GM19328 (cell line): ENCODE measurements at regions not wholly inside any gene's neighbourhood (a gene's known extent, or its start where the extent isn't known, plus 50 kb on each side); places are given as distances from the start of the nearest gene placed in this dataset.
"Not testable (repeated sequence)": the region's sequence is repeated elsewhere in the genome, so short reads cannot be mapped to it uniquely, and the experiment has no call there.

Experiments used
- ATAC-seq: cut with Tn5 transposase; IDR thresholded peaks from one replicate; pipeline ENCODE4 v1.9.1; 2021; ENCODE audit warnings: mild to moderate bottlenecking, moderate library complexity; ENCODE audit not compliant: unreplicated experiment

GRCh38 chr5:94027145-94027544 is 285.7 kb upstream of the POU5F2 start:
- no peak for ATAC-seq

- ATAC-seq = no peak
These were observed 284.5 kb upstream of the POU5F2 start for GRCh38 chr5:94025788-94026473.

DNA sequence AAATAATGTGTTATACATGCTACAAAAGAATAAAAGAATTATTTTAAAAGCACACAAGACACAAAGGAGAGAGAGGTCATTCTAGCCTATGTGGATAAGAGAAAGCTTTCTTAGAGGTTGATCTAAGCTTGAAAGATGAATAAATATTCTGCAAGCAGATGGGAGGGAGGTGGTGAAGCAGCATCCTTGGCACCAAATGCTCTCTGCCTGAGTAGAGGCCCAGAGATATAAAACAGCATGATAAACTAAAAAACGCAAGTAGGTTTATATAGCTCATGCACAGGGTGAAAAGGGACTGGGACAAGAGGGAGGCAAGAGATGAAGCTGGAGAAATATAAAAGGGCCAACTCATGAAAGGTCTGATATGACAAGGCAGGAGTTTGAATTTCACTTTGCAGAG is 283.2 kb upstream of the POU5F2 start:
- ATAC-seq = no peak

- ATAC-seq = no peak
These were observed 282.7 kb upstream of the POU5F2 start for GRCh38 chr5:94024101-94024500.

DNA sequence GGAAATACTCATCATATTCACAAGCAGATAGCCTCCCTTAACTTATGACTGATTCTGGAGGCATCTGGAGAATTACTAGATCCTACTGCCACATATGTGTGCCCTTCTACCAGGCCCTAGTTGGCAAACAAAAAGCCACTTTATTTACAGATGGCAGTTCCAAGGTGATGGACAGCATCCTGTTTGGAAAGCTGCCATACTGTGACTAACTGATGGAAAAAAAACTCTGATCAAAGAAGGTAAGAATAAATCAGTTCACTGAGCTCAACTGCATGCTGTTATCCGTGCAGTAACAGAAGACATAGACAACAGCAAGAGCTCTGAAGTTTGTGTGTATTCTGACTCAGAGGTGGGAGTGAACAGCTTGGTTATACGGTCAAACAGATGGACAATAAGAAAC is 279.8 kb upstream of the POU5F2 start:
- no peak for ATAC-seq

DNA sequence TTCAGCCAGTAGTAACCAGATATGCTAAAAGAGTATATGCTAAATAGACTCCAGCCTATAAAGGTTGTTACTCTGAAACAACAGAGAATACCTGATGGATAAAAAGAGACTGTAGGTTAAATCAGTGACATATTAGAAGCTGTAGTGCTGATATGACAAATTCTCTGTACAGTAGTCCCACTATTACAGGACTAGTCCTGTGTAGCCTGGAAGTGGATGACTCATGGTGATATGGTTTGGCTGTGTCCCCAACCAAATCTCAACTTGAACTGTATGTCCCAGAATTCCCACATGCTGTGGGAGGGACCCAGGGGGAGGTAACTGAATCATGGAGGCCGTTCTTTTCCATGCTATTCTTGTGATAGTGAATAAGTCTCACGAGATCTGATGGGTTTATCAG is 276.2 kb upstream of the POU5F2 start:
- ATAC-seq = no peak

- no peak for ATAC-seq
These were observed 269.4 kb upstream of the POU5F2 start for GRCh38 chr5:94010814-94011213.

- ATAC-seq = no peak
These were observed 267.8 kb upstream of the POU5F2 start for GRCh38 chr5:94009161-94009560.

GRCh38 chr5:93998951-93999455 is 257.6 kb upstream of the POU5F2 start:
- ATAC-seq = no peak

DNA sequence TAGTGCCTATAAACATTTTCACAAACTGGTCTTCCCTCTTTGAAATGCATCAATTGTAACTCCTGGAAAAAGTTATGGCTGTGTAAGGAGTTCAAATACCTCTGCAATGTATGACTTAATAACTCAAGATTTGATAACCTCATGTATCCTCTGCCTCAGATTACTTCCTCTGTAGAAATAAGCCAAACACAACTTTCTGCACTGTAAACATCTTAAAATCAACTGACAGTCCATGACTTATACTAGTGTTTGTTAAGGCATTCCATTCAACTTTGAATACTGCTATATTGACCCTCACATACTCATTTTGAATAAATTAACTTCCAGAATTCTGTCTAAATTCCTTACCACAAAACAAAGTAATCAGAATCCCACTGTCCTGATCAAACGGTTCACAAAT is 256.2 kb upstream of the POU5F2 start:
- ATAC-seq = no peak

- no peak for ATAC-seq
These were observed 253.8 kb upstream of the POU5F2 start for GRCh38 chr5:93995126-93995621.

DNA sequence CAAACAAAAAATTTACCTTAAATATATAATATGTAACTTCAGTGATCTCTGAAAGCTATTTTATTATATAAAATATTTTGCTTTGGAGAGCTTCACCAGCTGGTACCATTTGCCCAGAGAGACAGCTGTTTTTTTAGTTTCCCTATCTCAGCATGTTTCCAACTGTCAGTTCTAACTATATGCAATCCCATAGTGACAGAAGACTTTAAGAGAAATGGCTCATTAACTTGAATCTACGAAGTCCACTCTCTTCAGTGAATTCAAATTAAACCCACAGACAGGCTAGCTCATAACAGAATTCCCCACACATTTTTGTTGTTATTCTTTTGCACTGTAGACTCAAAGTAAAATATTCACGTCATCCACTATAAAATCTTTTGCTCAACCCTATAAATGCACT is 251.8 kb upstream of the POU5F2 start:
- no peak for ATAC-seq

- no peak for ATAC-seq
These were observed 249.2 kb upstream of the POU5F2 start for GRCh38 chr5:93990504-93991070.

GRCh38 chr5:93985940-93986570 is 244.7 kb upstream of the POU5F2 start:
- not testable (repeated sequence) for ATAC-seq

GRCh38 chr5:93978222-93978621 is 236.8 kb upstream of the POU5F2 start:
- ATAC-seq = no peak

DNA sequence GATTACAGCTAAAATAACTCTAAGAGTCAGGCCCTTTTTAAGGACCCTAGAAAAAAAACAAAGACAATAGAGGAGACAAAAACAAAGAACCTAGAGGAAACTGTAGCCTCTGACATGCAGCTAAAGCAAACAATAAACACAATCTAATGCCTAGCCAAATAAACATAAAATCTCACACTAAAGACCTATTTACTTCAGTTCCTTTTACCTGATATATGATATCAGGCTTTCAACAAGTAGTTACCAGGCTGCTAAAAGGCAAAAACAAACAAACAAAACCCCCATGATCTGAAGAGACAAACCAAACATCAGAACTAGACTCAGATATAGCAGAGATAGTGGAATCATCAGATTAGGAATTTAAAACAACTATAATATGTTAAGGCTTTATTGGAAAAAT is 226.5 kb upstream of the POU5F2 start:
- no peak for ATAC-seq

DNA sequence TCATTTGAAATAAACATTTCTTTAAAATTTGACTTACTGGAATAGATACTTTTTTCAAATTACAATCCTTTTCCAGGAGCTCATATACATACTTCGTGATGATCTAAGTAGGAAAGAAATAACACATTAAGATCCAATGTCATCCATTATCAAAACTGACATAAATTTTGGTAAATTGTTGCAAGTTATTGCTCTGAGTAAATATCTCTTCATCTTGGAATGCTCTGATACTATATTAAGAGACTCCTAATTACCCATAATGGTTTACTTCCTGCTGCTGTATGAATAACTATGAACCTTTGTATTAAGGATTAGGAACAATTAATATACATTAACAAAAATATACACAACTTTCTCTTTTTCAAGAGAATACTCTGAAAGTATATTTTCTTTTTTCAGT is 223.0 kb upstream of the POU5F2 start:
- no peak for ATAC-seq

DNA sequence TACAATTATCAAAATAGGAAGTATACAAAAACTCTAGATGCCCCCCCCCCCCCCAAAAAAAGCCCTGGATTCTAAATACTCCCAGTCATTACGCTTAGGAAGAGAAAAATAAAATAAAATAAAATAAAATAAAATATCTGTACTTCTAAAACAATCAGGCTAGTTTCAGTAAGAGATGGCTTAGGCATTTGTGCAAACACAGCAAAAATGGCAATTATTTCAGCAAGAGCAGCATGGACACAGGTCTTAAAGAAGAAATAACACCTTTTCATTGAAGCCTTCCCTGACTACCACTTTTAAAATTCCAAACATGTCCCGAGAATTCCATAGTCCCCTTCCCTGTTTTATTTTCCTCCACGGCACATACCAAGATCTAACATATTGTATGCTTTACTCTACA is 218.6 kb upstream of the POU5F2 start:
- ATAC-seq = no peak

DNA sequence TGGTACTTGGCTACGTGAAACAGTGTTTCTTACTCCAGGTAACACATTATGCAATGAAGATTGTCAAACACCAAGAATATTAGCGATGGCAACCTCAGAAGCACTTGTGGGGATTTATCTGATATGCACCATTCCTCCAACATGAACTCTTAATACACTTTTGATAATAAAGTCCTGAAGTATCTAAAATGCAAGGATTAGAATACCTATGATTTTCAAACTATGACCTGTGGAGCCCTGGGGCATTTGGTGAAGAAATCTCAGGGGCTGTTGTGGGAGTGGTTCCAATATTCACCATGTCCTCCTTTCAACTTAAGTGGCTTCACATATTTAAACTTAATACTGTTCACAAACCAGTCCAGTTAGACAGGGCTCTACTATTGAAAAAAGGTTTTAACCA is 214.6 kb upstream of the POU5F2 start:
- no peak for ATAC-seq

- ATAC-seq = no peak
These were observed 213.1 kb upstream of the POU5F2 start for GRCh38 chr5:93954421-93955069.

- no peak for ATAC-seq
These were observed 212.0 kb upstream of the POU5F2 start for GRCh38 chr5:93953442-93953841.

- ATAC-seq = no peak
These were observed 200.5 kb upstream of the POU5F2 start for GRCh38 chr5:93941897-93942296.
